Hepatocyte (in vitro differentiated cells): ENCODE measurements at regions not wholly inside any gene's neighbourhood (a gene's known extent, or its start where the extent isn't known, plus 50 kb on each side); places are given as distances from the start of the nearest gene placed in this dataset.
"Not testable (repeated sequence)": the region's sequence is repeated elsewhere in the genome, so short reads cannot be mapped to it uniquely, and the experiment has no call there.

Experiments used
- DNase-seq: peaks from one replicate; pipeline ENCODE4 v3.0.0-alpha.2; 2016; ENCODE audit warnings: low spot score
- H2AFZ ChIP-seq: fragments of 200-600 bp; sonication (generic); 2 replicates; pipeline ENCODE4 v1.6.0; 2016; ENCODE audit warnings: antibody characterized with exemption, mild to moderate bottlenecking
- H3K27ac ChIP-seq: fragments of 200-600 bp; sonication (generic); 2 replicates; pipeline ENCODE4 v1.5.1; 2016; ENCODE audit warnings: mild to moderate bottlenecking
- H3K27me3 ChIP-seq: fragments of 200-600 bp; sonication (generic); 2 replicates; pipeline ENCODE4 v1.6.1; 2016
- H3K36me3 ChIP-seq: fragments of 200-600 bp; sonication (generic); replicated peaks from 2 replicates; pipeline ENCODE4 v1.5.1; 2016; ENCODE audit warnings: low read depth; ENCODE audit not compliant: insufficient read depth
- H3K4me1 ChIP-seq: fragments of 200-600 bp; sonication (generic); 2 replicates; pipeline ENCODE4 v1.5.1; 2016; ENCODE audit warnings: mild to moderate bottlenecking, moderate library complexity; ENCODE audit not compliant: insufficient read depth
- H3K4me2 ChIP-seq: fragments of 200-600 bp; sonication (generic); 2 replicates; pipeline ENCODE4 v1.6.0; 2016
- H3K4me3 ChIP-seq: fragments of 200-600 bp; sonication (generic); 2 replicates; pipeline ENCODE4 v1.5.1; 2016; ENCODE audit warnings: mild to moderate bottlenecking
- H3K79me2 ChIP-seq: fragments of 200-600 bp; sonication (generic); 2 replicates; pipeline ENCODE4 v1.6.0; 2017; ENCODE audit warnings: mild to moderate bottlenecking
- H3K9me2 ChIP-seq: fragments of 200-600 bp; sonication (generic); replicated peaks from 2 replicates; pipeline ENCODE4 v1.6.0; 2017; ENCODE audit warnings: mild to moderate bottlenecking; ENCODE audit not compliant: insufficient read depth
- H3K9me3 ChIP-seq: fragments of 200-600 bp; sonication (generic); 2 replicates; pipeline ENCODE4 v1.5.1; 2016; ENCODE audit warnings: low read depth, mild to moderate bottlenecking
- H4K20me1 ChIP-seq: fragments of 200-600 bp; sonication (generic); 2 replicates; pipeline ENCODE4 v1.6.0; 2016; ENCODE audit warnings: mild to moderate bottlenecking; ENCODE audit not compliant: insufficient read depth, poor library complexity, severe bottlenecking
- EZH2 ChIP-seq: fragments of 200-600 bp; sonication (generic); IDR thresholded peaks from 2 replicates; pipeline ENCODE4 v1.6.1; 2016; ENCODE audit warnings: antibody characterized with exemption, mild to moderate bottlenecking, borderline replicate concordance
- EZH2phosphoT487 ChIP-seq: fragments of 200-600 bp; sonication (generic); IDR thresholded peaks from one replicate; pipeline ENCODE4 v1.6.1; 2018; ENCODE audit warnings: antibody characterized with exemption, mild to moderate bottlenecking, low read depth, moderate library complexity; ENCODE audit not compliant: unreplicated experiment, severe bottlenecking
- WGBS: methylation state at CpG from one replicate; pipeline ENCODE4 v1.1.6; 2016; ENCODE audit warnings: low lambda C conversion rate; ENCODE audit errors: missing lambda C conversion rate; 5-methylcytosine and 5-hydroxymethylcytosine counted together
- TF ChIP-seq, protein P1 (sequence below): fragments of 200-600 bp; sonication (generic); IDR thresholded peaks from 2 replicates; pipeline ENCODE4 v1.5.1; 2016; ENCODE audit warnings: antibody characterized with exemption, mild to moderate bottlenecking; ENCODE audit not compliant: poor library complexity

- not testable (repeated sequence) for H3K36me3 ChIP-seq, H3K4me1 ChIP-seq, H3K9me3 ChIP-seq, H3K4me2 ChIP-seq, H2AFZ ChIP-seq, H3K79me2 ChIP-seq, DNase-seq, H3K27ac ChIP-seq, H3K4me3 ChIP-seq, H4K20me1 ChIP-seq, H3K27me3 ChIP-seq, H3K9me2 ChIP-seq
- 98% methylated on average over 2 of the region's 2 CpGs for WGBS
Measured at GRCh38 chr7:128581825-128582561, 90.1 kb upstream of the GARIN1A start.

- H3K27me3 ChIP-seq, H2AFZ ChIP-seq, H3K4me1 ChIP-seq, H3K9me2 ChIP-seq, H3K36me3 ChIP-seq, H3K9me3 ChIP-seq, H3K4me3 ChIP-seq, H3K4me2 ChIP-seq, H3K79me2 ChIP-seq, H3K27ac ChIP-seq, DNase-seq, H4K20me1 ChIP-seq: not testable (repeated sequence)
Measured at GRCh38 chr7:128586715-128587114, 85.4 kb upstream of the GARIN1A start.

- Histone ChIP-seq H3K27ac (no peak overlapping the region), H3K4me1 (no peaks in the 10 kb centered on the region), H3K79me2 (peaks cover 9% of the 10 kb centered on the region), H3K4me3 (no peak overlapping the region), H3K4me2 (no peak overlapping the region), H3K9me3 (no peaks in the 10 kb centered on the region), H3K9me2 (no peaks in the 10 kb centered on the region), H4K20me1 (no peaks in the 10 kb centered on the region), H3K36me3 (no peaks in the 10 kb centered on the region), H3K27me3 (no peaks in the 10 kb centered on the region), H2AFZ (no peak overlapping the region)
- DNase-seq: no peak
- WGBS: 92% methylated on average over 5 of the region's 5 CpGs
- TF ChIP-seq, protein P1, sequence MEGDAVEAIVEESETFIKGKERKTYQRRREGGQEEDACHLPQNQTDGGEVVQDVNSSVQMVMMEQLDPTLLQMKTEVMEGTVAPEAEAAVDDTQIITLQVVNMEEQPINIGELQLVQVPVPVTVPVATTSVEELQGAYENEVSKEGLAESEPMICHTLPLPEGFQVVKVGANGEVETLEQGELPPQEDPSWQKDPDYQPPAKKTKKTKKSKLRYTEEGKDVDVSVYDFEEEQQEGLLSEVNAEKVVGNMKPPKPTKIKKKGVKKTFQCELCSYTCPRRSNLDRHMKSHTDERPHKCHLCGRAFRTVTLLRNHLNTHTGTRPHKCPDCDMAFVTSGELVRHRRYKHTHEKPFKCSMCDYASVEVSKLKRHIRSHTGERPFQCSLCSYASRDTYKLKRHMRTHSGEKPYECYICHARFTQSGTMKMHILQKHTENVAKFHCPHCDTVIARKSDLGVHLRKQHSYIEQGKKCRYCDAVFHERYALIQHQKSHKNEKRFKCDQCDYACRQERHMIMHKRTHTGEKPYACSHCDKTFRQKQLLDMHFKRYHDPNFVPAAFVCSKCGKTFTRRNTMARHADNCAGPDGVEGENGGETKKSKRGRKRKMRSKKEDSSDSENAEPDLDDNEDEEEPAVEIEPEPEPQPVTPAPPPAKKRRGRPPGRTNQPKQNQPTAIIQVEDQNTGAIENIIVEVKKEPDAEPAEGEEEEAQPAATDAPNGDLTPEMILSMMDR: no peak
- TF ChIP-seq EZH2: no peak
- TF ChIP-seq EZH2phosphoT487: no peak
Measured at GRCh38 chr7:128591705-128592104, 80.4 kb upstream of the GARIN1A start.

DNA sequence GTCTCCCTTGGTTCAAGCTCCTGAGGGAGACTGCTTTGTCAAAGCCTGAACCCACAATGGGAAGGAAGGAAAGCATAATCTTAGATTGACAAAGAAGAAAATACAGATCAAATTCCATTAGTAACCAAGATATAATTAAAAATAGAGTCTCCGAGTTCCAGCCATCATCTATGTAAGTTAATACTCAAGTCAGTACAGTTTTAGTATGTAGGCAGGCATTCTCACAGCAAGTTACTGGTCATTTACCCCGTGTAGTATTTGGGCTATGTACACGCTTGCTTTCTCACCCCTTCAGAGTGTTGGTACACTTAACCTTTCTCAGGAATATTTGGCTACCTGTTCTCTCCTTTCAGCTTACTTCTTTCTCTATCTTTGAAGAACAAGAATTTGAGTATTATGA lies 79.9 kb upstream of the GARIN1A start:
- H3K36me3 ChIP-seq, H3K4me2 ChIP-seq, H3K9me3 ChIP-seq, H3K4me3 ChIP-seq, H3K27ac ChIP-seq, H3K4me1 ChIP-seq, H3K27me3 ChIP-seq, H4K20me1 ChIP-seq, H3K79me2 ChIP-seq, DNase-seq, H3K9me2 ChIP-seq, H2AFZ ChIP-seq: not testable (repeated sequence)
- 83% methylated on average over 1 of the region's 3 CpGs for WGBS

GRCh38 chr7:128594061-128594460 lies 78.0 kb upstream of the GARIN1A start:
- H3K9me2 ChIP-seq, H3K36me3 ChIP-seq: not testable (repeated sequence)

GRCh38 chr7:128596336-128597128 lies 75.6 kb upstream of the GARIN1A start:
- Histone ChIP-seq H3K79me2 (peaks cover 16% of the 10 kb centered on the region), H3K27ac (peak overlapping the region; percentile 45)
- not testable (repeated sequence) for H3K27me3 ChIP-seq, H2AFZ ChIP-seq, H3K4me2 ChIP-seq, H3K9me3 ChIP-seq, H3K4me3 ChIP-seq, H3K9me2 ChIP-seq, H4K20me1 ChIP-seq, H3K4me1 ChIP-seq, H3K36me3 ChIP-seq
- peak; percentile 10 for DNase-seq
- 72% methylated on average over 8 of the region's 8 CpGs for WGBS

More at GRCh38 chr7:128594061-128594460, 78.0 kb upstream of the GARIN1A start:
- H3K4me3 ChIP-seq, H4K20me1 ChIP-seq, H3K27me3 ChIP-seq, DNase-seq, H3K4me1 ChIP-seq, H3K27ac ChIP-seq, H2AFZ ChIP-seq, H3K4me2 ChIP-seq, H3K9me3 ChIP-seq: not testable (repeated sequence)
- 73% methylated on average over 6 of the region's 6 CpGs for WGBS
- peaks cover 15% of the 10 kb centered on the region for H3K79me2 ChIP-seq

GRCh38 chr7:128598946-128599345 lies 73.1 kb upstream of the GARIN1A start:
- not testable (repeated sequence) for H2AFZ ChIP-seq, DNase-seq, H3K27ac ChIP-seq, H3K27me3 ChIP-seq, H3K9me3 ChIP-seq, H4K20me1 ChIP-seq, H3K36me3 ChIP-seq, H3K4me3 ChIP-seq, H3K9me2 ChIP-seq, H3K4me2 ChIP-seq, H3K4me1 ChIP-seq
- peaks cover 12% of the 10 kb centered on the region for H3K79me2 ChIP-seq
- 94% methylated on average over 5 of the region's 5 CpGs for WGBS
